H1 (cell line): ENCODE measurements at regions not wholly inside any gene's neighbourhood (a gene's known extent, or its start where the extent isn't known, plus 50 kb on each side); places are given as distances from the start of the nearest gene placed in this dataset.

ENCODE experiments used
- BCL11A ChIP-seq, 2 experiments: IDR thresholded peaks; one replicate each; pipeline ENCODE4 v1.6.1; 2011; ENCODE audit warnings: low read depth in 2 of 2, low read length in 2 of 2, mild to moderate bottlenecking in 2 of 2
- CHD2 ChIP-seq: IDR thresholded peaks from 2 replicates; pipeline ENCODE4 v1.6.1; 2012; ENCODE audit warnings: low read length, improper control_type of control experiment
- HDAC6 ChIP-seq: IDR thresholded peaks from one replicate; pipeline ENCODE4 v1.7.1; 2012; ENCODE audit warnings: low read depth, mild to moderate bottlenecking, inconsistent platforms, low read length, moderate library complexity
- TAF7 ChIP-seq: optimal IDR thresholded peaks from 2 replicates; pipeline ENCODE3; 2011; ENCODE audit warnings: low read depth, mild to moderate bottlenecking, inconsistent platforms, low read length, moderate library complexity, borderline replicate concordance
- TF ChIP-seq, protein P1 (sequence below), 3 experiments: IDR thresholded peaks; 1 replicate in 2 of 3; 2 replicates in 1 of 3; pipeline versions ENCODE4 v1.5.1 to v1.6.1; 2011; ENCODE audit warnings: low read length in 3 of 3, mild to moderate bottlenecking in 3 of 3, inconsistent platforms in 2 of 3, low read depth in 1 of 3, moderate library complexity in 1 of 3; ENCODE audit not compliant: insufficient read depth in 1 of 3; ENCODE audit errors: control extremely low read depth in 1 of 3
- TF ChIP-seq, protein P2 (sequence below): IDR thresholded peaks from 2 replicates; pipeline ENCODE4 v1.6.1; 2011; ENCODE audit warnings: low read length, improper control_type of control experiment

DNA sequence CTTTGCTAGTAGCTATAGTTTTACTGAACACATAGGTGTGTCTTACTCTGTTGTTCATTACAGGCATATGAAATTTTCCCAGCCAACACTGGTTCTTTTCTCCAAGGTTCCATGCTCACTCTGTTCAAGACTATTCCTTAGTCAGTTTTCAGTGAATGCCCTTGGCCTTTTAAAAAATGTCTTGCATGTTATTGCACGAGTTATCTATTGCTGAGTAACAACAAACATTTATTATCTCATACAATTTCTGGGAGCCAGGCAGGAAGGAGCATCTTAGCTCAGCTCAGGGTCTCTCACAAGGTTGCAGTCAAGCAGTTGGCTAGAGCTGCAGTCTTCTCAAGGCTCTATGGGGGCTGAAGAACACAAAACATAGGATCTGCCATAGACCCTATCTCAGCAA is 223.5 kb downstream of the BTG1 start (continued):
- no peak for TF ChIP-seq TAF7
- no peak for TF ChIP-seq BCL11A (IDR thresholded peaks at IDR 0.05; ENCODE audit: low read depth in 2 of 2, low read length in 2 of 2)
- TF ChIP-seq HDAC6: no peak
- no peak for TF ChIP-seq CHD2
- TF ChIP-seq, protein P1, sequence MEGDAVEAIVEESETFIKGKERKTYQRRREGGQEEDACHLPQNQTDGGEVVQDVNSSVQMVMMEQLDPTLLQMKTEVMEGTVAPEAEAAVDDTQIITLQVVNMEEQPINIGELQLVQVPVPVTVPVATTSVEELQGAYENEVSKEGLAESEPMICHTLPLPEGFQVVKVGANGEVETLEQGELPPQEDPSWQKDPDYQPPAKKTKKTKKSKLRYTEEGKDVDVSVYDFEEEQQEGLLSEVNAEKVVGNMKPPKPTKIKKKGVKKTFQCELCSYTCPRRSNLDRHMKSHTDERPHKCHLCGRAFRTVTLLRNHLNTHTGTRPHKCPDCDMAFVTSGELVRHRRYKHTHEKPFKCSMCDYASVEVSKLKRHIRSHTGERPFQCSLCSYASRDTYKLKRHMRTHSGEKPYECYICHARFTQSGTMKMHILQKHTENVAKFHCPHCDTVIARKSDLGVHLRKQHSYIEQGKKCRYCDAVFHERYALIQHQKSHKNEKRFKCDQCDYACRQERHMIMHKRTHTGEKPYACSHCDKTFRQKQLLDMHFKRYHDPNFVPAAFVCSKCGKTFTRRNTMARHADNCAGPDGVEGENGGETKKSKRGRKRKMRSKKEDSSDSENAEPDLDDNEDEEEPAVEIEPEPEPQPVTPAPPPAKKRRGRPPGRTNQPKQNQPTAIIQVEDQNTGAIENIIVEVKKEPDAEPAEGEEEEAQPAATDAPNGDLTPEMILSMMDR (IDR thresholded peaks at IDR 0.05; ENCODE audit: control extremely low read depth in 1 of 3, insufficient read depth in 1 of 3, low read depth in 1 of 3, low read length in 3 of 3): no peak
- TF ChIP-seq, protein P2, sequence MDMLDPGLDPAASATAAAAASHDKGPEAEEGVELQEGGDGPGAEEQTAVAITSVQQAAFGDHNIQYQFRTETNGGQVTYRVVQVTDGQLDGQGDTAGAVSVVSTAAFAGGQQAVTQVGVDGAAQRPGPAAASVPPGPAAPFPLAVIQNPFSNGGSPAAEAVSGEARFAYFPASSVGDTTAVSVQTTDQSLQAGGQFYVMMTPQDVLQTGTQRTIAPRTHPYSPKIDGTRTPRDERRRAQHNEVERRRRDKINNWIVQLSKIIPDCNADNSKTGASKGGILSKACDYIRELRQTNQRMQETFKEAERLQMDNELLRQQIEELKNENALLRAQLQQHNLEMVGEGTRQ: no peak
- TF ChIP-seq, all 59 proteins: peak for 0
